Esophagus muscularis mucosa (tissue), 3 donors: ENCODE measurements at regions not wholly inside any gene's neighbourhood (a gene's known extent, or its start where the extent isn't known, plus 50 kb on each side); places are given as distances from the start of the nearest gene placed in this dataset.

Experiments used
- CTCF ChIP-seq, 3 experiments: fragments of 200-600 bp in 2 of 3; fragments of 450-650 bp in 1 of 3; sonication (generic) in 2 of 3; IDR thresholded peaks; one replicate each; pipeline ENCODE4 v1.5.1; 2017 to 2019; ENCODE audit warnings: antibody characterized with exemption in 3 of 3, mild to moderate bottlenecking in 2 of 3, moderate library complexity in 1 of 3
- POLR2A ChIP-seq: fragments of 450-650 bp; IDR thresholded peaks from one replicate; pipeline ENCODE4 v1.6.1; 2017; ENCODE audit warnings: antibody characterized with exemption, moderate library complexity, mild to moderate bottlenecking, low read depth
- POLR2AphosphoS5 ChIP-seq, 2 donors: sonication (generic); formaldehyde crosslinking; IDR thresholded peaks; one replicate each; pipeline ENCODE4 v1.6.1; 2017; ENCODE audit warnings: antibody characterized with exemption in 2 of 2

GRCh38 chr2:103963146-103963725 lies 890.7 kb upstream of the POU3F3 start:
- TF ChIP-seq CTCF (IDR thresholded peaks at IDR 0.05) (no peak), POLR2AphosphoS5 (IDR thresholded peaks at IDR 0.05) (no peak), POLR2A (no peak)
